OCI-LY1 (cell line): ENCODE measurements at regions not wholly inside any gene's neighbourhood (a gene's known extent, or its start where the extent isn't known, plus 50 kb on each side); places are given as distances from the start of the nearest gene placed in this dataset.

Experiments used
- H2AFZ ChIP-seq: fragments of 200-600 bp; sonication (generic), shearing (Covaris generic); 2 replicates; pipeline ENCODE4 v1.6.0; 2014; ENCODE audit warnings: antibody characterized with exemption, mild to moderate bottlenecking, low read length
- H3F3A ChIP-seq: fragments of 200-600 bp; sonication (generic), shearing (Covaris generic); 2 replicates; pipeline ENCODE4 v1.6.0; 2014; ENCODE audit warnings: mild to moderate bottlenecking, antibody characterized with exemption, low read length, moderate library complexity; ENCODE audit not compliant: insufficient read depth
- H3K27ac ChIP-seq: fragments of 200-600 bp; sonication (generic); 2 replicates; pipeline ENCODE4 v1.5.1; 2014; ENCODE audit warnings: low read length, mixed run types, mild to moderate bottlenecking, low read depth; ENCODE audit not compliant: poor library complexity, severe bottlenecking
- H3K27me3 ChIP-seq: fragments of 200-600 bp; sonication (generic); 2 replicates; pipeline ENCODE4 v1.6.0; 2014; ENCODE audit warnings: antibody characterized with exemption, mild to moderate bottlenecking, low read length, moderate library complexity; ENCODE audit not compliant: insufficient read depth
- H3K36me3 ChIP-seq: fragments of 200-600 bp; sonication (generic); 2 replicates; pipeline ENCODE4 v1.6.1; 2014; ENCODE audit warnings: mild to moderate bottlenecking, antibody characterized with exemption, low read length, moderate library complexity, mixed read lengths; ENCODE audit not compliant: insufficient read depth
- H3K4me1 ChIP-seq: fragments of 200-600 bp; sonication (generic); 2 replicates; pipeline ENCODE4 v1.5.1; 2014; ENCODE audit warnings: mild to moderate bottlenecking, low read length, moderate library complexity; ENCODE audit not compliant: insufficient read depth, severe bottlenecking
- H3K4me2 ChIP-seq: fragments of 200-600 bp; sonication (generic), shearing (Covaris generic); 2 replicates; pipeline ENCODE4 v1.6.1; 2014; ENCODE audit warnings: low read length
- H3K4me3 ChIP-seq: fragments of 200-600 bp; sonication (generic); 2 replicates; pipeline ENCODE4 v1.5.1; 2014; ENCODE audit warnings: low read length, low read depth, mild to moderate bottlenecking, mixed read lengths; ENCODE audit not compliant: poor library complexity, severe bottlenecking
- H3K79me2 ChIP-seq: fragments of 200-600 bp; shearing (Covaris generic); 2 replicates; pipeline ENCODE4 v1.6.1; 2016; ENCODE audit warnings: mixed run types, low read length, mixed read lengths; ENCODE audit not compliant: insufficient read depth
- H3K9ac ChIP-seq: fragments of 200-600 bp; sonication (generic), shearing (Covaris generic); 2 replicates; pipeline ENCODE4 v1.6.1; 2014; ENCODE audit warnings: mild to moderate bottlenecking, low read length, mixed read lengths
- H3K9me2 ChIP-seq: fragments of 200-600 bp; sonication (generic), shearing (Covaris generic); 2 replicates; pipeline ENCODE4 v1.6.1; 2014; ENCODE audit warnings: low read depth, mild to moderate bottlenecking, low read length, mixed read lengths
- H3K9me3 ChIP-seq: fragments of 200-600 bp; shearing (Covaris generic); 2 replicates; pipeline ENCODE4 v1.6.1; 2014; ENCODE audit warnings: low read length, mixed read lengths
- H4K20me1 ChIP-seq: fragments of 200-600 bp; sonication (generic), shearing (Covaris generic); 2 replicates; pipeline ENCODE4 v1.6.0; 2016; ENCODE audit warnings: mild to moderate bottlenecking, low read length; ENCODE audit not compliant: insufficient read depth
- CTCF ChIP-seq: fragments of 200-600 bp; sonication (generic), shearing (Covaris generic); IDR thresholded peaks from 2 replicates; pipeline ENCODE4 v1.5.1; 2017; ENCODE audit warnings: mild to moderate bottlenecking, antibody characterized with exemption, low read length, moderate library complexity, mixed read lengths
- EZH2 ChIP-seq: fragments of 200-600 bp; sonication (generic), shearing (Covaris generic); IDR thresholded peaks from 2 replicates; pipeline ENCODE4 v1.8.0; 2017; ENCODE audit warnings: borderline replicate concordance, mixed run types, mild to moderate bottlenecking, antibody characterized with exemption, low read length, moderate library complexity, mixed read lengths

GRCh38 chr6:147019001-147019400 lies 185.2 kb upstream of the STXBP5 start:
- TF ChIP-seq EZH2 (no peak), CTCF (no peak)
- Histone ChIP-seq H2AFZ (no peak overlapping the region), H3K9ac (no peak overlapping the region), H3K36me3 (no peaks in the 10 kb centered on the region), H3K9me2 (no peaks in the 10 kb centered on the region), H3F3A (no peaks in the 10 kb centered on the region), H3K4me1 (no peaks in the 10 kb centered on the region), H4K20me1 (no peaks in the 10 kb centered on the region), H3K27ac (no peak overlapping the region), H3K79me2 (no peaks in the 10 kb centered on the region), H3K4me3 (no peak overlapping the region), H3K27me3 (no peaks in the 10 kb centered on the region), H3K4me2 (no peak overlapping the region), H3K9me3 (no peaks in the 10 kb centered on the region)

DNA sequence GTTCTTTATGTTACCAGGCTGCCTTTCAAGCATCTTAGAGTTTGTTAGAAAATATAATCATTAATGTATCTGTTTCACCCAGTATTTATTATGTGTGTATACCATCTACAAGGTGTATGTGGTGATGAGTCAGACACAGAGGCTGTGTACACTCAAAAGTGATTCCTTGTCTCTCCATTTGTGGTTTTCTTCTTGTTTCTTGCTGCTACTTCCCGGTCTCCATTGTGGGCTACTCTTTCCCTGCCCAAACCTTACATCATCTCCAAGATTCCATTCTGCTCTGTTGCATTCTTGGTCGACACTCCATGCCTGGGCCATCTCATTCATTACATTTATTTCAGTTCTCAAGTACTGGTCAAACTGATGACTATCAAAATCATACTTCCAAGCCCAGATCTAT lies 182.2 kb upstream of the STXBP5 start:
- Histone ChIP-seq H3K9me3 (no peaks in the 10 kb centered on the region), H3K79me2 (no peaks in the 10 kb centered on the region), H3K4me2 (no peak overlapping the region), H3K9ac (no peak overlapping the region), H3K36me3 (no peaks in the 10 kb centered on the region), H3K4me3 (no peak overlapping the region), H3K4me1 (no peaks in the 10 kb centered on the region), H3K9me2 (no peaks in the 10 kb centered on the region), H3F3A (no peaks in the 10 kb centered on the region), H4K20me1 (no peaks in the 10 kb centered on the region), H2AFZ (no peak overlapping the region), H3K27ac (no peak overlapping the region), H3K27me3 (no peaks in the 10 kb centered on the region)
- TF ChIP-seq CTCF = no peak
- TF ChIP-seq EZH2 = no peak

- no peaks in the 10 kb centered on the region for H3K4me1 ChIP-seq
- no peaks in the 10 kb centered on the region for H3K27me3 ChIP-seq
- no peak overlapping the region for H3K4me2 ChIP-seq
- TF ChIP-seq CTCF (no peak), EZH2 (no peak)
- no peak overlapping the region for H2AFZ ChIP-seq
- H3K4me3 ChIP-seq = no peak overlapping the region
- H3K9ac ChIP-seq = no peak overlapping the region
- no peaks in the 10 kb centered on the region for H4K20me1 ChIP-seq
- no peaks in the 10 kb centered on the region for H3K9me2 ChIP-seq
- H3K36me3 ChIP-seq = no peaks in the 10 kb centered on the region
- H3F3A ChIP-seq = no peaks in the 10 kb centered on the region
- no peaks in the 10 kb centered on the region for H3K9me3 ChIP-seq
- no peaks in the 10 kb centered on the region for H3K79me2 ChIP-seq
- no peak overlapping the region for H3K27ac ChIP-seq
These were observed 181.1 kb upstream of the STXBP5 start for GRCh38 chr6:147023148-147023547.
